SK-N-SH treated with all-trans-retinoic acid at 6 μM for 48 hours (cell line): ENCODE measurements at regions not wholly inside any gene's neighbourhood (a gene's known extent, or its start where the extent isn't known, plus 50 kb on each side); places are given as distances from the start of the nearest gene placed in this dataset.
"Not testable (repeated sequence)": the region's sequence is repeated elsewhere in the genome, so short reads cannot be mapped to it uniquely, and the experiment has no call there.

ENCODE experiments used
- ATAC-seq: fragments of 200-7000 bp; cut with Tn5 transposase; 3 replicates; pipeline ENCODE4 v1.9.1; 2020; ENCODE audit warnings: mild to moderate bottlenecking, moderate library complexity
- ARNTL ChIP-seq: fragments of 450-650 bp; formaldehyde crosslinking; IDR thresholded peaks from 2 replicates; pipeline ENCODE4 v1.5.0; 2020; ENCODE audit warnings: low read depth, mild to moderate bottlenecking, moderate library complexity, borderline replicate concordance
- BACH2 ChIP-seq: fragments of 250-450 bp; sonication (Bioruptor Pico); IDR thresholded peaks from 2 replicates; pipeline ENCODE4 v1.9.0; 2021; ENCODE audit warnings: mild to moderate bottlenecking, borderline replicate concordance
- CSDC2 ChIP-seq: fragments of 250-450 bp; sonication (Bioruptor Pico); IDR thresholded peaks from 2 replicates; pipeline ENCODE4 v1.5.0; 2020; ENCODE audit warnings: mild to moderate bottlenecking, moderate library complexity
- GLIS3 ChIP-seq: fragments of 250-450 bp; sonication (Bioruptor Pico); IDR thresholded peaks from 2 replicates; pipeline ENCODE4 v1.5.0; 2020; ENCODE audit warnings: mild to moderate bottlenecking, moderate library complexity
- ISL1 ChIP-seq: fragments of 250-450 bp; sonication (Bioruptor Pico); IDR thresholded peaks from 2 replicates; pipeline ENCODE4 v2.1.2; 2022; ENCODE audit warnings: mild to moderate bottlenecking, moderate library complexity
- OSR1 ChIP-seq: fragments of 250-450 bp; sonication (Bioruptor Pico); IDR thresholded peaks from 2 replicates; pipeline ENCODE4 v1.8.0; 2022; ENCODE audit warnings: moderate library complexity, mild to moderate bottlenecking, inconsistent platforms
- POU6F1 ChIP-seq: fragments of 250-450 bp; sonication (Bioruptor Pico); IDR thresholded peaks from 2 replicates; pipeline ENCODE4 v1.8.0; 2021; ENCODE audit warnings: low read depth, mild to moderate bottlenecking, moderate library complexity, borderline replicate concordance
- PPARA ChIP-seq: fragments of 250-450 bp; sonication (Bioruptor Pico); IDR thresholded peaks from 2 replicates; pipeline ENCODE4 v1.5.0; 2020; ENCODE audit warnings: mild to moderate bottlenecking, borderline replicate concordance
- SNAI2 ChIP-seq: fragments of 250-450 bp; sonication (Bioruptor Pico); IDR thresholded peaks from 2 replicates; pipeline ENCODE4 v1.5.0; 2020; ENCODE audit warnings: mild to moderate bottlenecking, moderate library complexity
- TCF4 ChIP-seq: fragments of 250-450 bp; sonication (Bioruptor Pico); IDR thresholded peaks from 2 replicates; pipeline ENCODE4 v1.8.0; 2021; ENCODE audit warnings: mild to moderate bottlenecking, moderate library complexity, borderline replicate concordance
- TOX ChIP-seq: fragments of 250-450 bp; sonication (Bioruptor Pico); IDR thresholded peaks from 2 replicates; pipeline ENCODE4 v1.8.0; 2021; ENCODE audit warnings: mild to moderate bottlenecking, moderate library complexity, borderline replicate concordance
- TSHZ2 ChIP-seq: fragments of 250-450 bp; sonication (Bioruptor Pico); IDR thresholded peaks from 2 replicates; pipeline ENCODE4 v1.5.0; 2020; ENCODE audit warnings: mild to moderate bottlenecking, moderate library complexity
- ZC3H10 ChIP-seq: fragments of 250-450 bp; sonication (Bioruptor Pico); IDR thresholded peaks from 2 replicates; pipeline ENCODE4 v1.5.1; 2021; ENCODE audit warnings: mild to moderate bottlenecking, moderate library complexity
- ZFP3 ChIP-seq: fragments of 250-450 bp; sonication (Bioruptor Pico); IDR thresholded peaks from 2 replicates; pipeline ENCODE4 v1.5.0; 2020; ENCODE audit warnings: mild to moderate bottlenecking, moderate library complexity
- ZFP30 ChIP-seq: fragments of 450-650 bp; formaldehyde crosslinking; IDR thresholded peaks from 2 replicates; pipeline ENCODE4 v1.5.0; 2022; ENCODE audit warnings: mild to moderate bottlenecking, moderate library complexity
- ZNF565 ChIP-seq: fragments of 450-650 bp; formaldehyde crosslinking; conservative IDR thresholded peaks from 2 replicates; pipeline ENCODE4 v1.5.0; 2020; ENCODE audit warnings: low read depth, mild to moderate bottlenecking, moderate library complexity
- ZNF70 ChIP-seq: fragments of 450-650 bp; formaldehyde crosslinking; IDR thresholded peaks from 2 replicates; pipeline ENCODE4 v1.5.0; 2020; ENCODE audit warnings: mild to moderate bottlenecking, moderate library complexity
- ZNF8 ChIP-seq: fragments of 450-650 bp; formaldehyde crosslinking; IDR thresholded peaks from 2 replicates; pipeline ENCODE4 v1.5.0; 2020; ENCODE audit warnings: mild to moderate bottlenecking, moderate library complexity
- TF ChIP-seq, protein P1 (sequence below): fragments of 250-450 bp; sonication (Bioruptor Pico); IDR thresholded peaks from 2 replicates; pipeline ENCODE4 v1.5.1; 2021; ENCODE audit warnings: mild to moderate bottlenecking, moderate library complexity
- TF ChIP-seq, protein P2 (sequence below): fragments of 250-450 bp; sonication (Bioruptor Pico); IDR thresholded peaks from 2 replicates; pipeline ENCODE4 v1.8.0; 2020; ENCODE audit warnings: mild to moderate bottlenecking, moderate library complexity, borderline replicate concordance

DNA sequence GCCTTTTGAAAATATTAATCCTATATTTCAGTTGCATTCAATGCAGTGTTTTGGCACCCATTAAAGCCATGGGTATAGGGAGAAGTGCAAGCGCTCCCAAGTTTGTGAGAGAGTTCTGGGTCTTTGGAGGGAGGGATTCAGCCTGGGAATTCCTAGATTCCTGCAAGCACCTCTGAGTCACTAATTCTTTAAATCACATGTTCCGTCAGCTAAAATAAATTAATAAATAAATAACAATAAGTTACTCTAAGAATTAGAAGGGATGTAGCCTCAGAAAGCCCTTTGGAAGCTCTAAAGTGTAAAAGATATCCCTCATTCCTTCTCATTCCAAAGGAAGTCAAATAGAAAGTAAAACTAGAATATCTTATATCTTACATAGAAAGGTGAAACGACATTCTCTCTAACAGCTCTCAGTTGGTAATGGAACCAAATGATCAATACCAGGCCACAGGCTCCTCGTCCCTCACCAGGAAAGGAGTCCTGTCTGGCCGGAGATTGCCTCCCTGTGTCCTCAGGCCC lies 222.4 kb upstream of the RBBP8 start (continued):
- TF ChIP-seq CSDC2 (CRISPR knock-in tag): no peak
- TF ChIP-seq SNAI2: no peak
- TF ChIP-seq ZNF70: no peak
- no peak for TF ChIP-seq ARNTL
- no peak for TF ChIP-seq POU6F1 (CRISPR knock-in tag)
- no peak for TF ChIP-seq GLIS3
- no peak for TF ChIP-seq ZNF565 (CRISPR knock-in tag)

GRCh38 chr18:22711192-22711685 lies 221.9 kb upstream of the RBBP8 start:
- ATAC-seq: peak; percentile 90
- TF ChIP-seq TCF4 (CRISPR knock-in tag) (no peak), CSDC2 (CRISPR knock-in tag) (no peak), GLIS3 (no peak), PPARA (CRISPR knock-in tag) (no peak), TOX (CRISPR knock-in tag) (no peak), BACH2 (no peak), POU6F1 (CRISPR knock-in tag) (no peak), SNAI2 (no peak), TSHZ2 (no peak), OSR1 (no peak), ZFP3 (CRISPR knock-in tag) (no peak), ARNTL (no peak), ZFP30 (CRISPR knock-in tag) (no peak), ZNF8 (CRISPR knock-in tag) (no peak)
- TF ChIP-seq, protein P1, sequence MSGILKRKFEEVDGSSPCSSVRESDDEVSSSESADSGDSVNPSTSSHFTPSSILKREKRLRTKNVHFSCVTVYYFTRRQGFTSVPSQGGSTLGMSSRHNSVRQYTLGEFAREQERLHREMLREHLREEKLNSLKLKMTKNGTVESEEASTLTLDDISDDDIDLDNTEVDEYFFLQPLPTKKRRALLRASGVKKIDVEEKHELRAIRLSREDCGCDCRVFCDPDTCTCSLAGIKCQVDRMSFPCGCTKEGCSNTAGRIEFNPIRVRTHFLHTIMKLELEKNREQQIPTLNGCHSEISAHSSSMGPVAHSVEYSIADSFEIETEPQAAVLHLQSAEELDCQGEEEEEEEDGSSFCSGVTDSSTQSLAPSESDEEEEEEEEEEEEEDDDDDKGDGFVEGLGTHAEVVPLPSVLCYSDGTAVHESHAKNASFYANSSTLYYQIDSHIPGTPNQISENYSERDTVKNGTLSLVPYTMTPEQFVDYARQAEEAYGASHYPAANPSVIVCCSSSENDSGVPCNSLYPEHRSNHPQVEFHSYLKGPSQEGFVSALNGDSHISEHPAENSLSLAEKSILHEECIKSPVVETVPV (CRISPR knock-in tag): no peak
- TF ChIP-seq, protein P2, sequence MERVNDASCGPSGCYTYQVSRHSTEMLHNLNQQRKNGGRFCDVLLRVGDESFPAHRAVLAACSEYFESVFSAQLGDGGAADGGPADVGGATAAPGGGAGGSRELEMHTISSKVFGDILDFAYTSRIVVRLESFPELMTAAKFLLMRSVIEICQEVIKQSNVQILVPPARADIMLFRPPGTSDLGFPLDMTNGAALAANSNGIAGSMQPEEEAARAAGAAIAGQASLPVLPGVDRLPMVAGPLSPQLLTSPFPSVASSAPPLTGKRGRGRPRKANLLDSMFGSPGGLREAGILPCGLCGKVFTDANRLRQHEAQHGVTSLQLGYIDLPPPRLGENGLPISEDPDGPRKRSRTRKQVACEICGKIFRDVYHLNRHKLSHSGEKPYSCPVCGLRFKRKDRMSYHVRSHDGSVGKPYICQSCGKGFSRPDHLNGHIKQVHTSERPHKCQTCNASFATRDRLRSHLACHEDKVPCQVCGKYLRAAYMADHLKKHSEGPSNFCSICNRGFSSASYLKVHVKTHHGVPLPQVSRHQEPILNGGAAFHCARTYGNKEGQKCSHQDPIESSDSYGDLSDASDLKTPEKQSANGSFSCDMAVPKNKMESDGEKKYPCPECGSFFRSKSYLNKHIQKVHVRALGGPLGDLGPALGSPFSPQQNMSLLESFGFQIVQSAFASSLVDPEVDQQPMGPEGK: no peak

DNA sequence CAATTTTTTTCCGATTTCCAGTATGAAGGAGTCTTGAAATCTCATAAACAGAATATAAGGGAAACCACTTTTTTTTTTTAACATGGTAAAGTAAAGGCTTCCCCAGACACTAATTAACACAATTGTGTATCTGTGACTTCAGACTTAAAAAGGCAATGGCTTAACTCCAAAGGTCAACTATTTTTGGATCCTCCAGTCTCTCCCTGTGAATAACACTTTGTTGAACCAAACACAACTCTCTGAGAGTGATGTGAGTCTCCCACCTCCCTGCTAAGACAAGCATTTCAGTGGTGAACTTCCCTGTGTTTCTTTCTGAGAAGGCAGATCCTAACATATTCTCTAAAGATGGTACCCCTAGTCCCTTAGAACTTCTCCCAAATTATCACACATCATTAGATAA lies 219.6 kb upstream of the RBBP8 start:
- ATAC-seq: no peak
- TF ChIP-seq PPARA (CRISPR knock-in tag) (no peak), ZNF8 (CRISPR knock-in tag) (no peak), TOX (CRISPR knock-in tag) (no peak), ISL1 (CRISPR knock-in tag) (no peak), ZC3H10 (CRISPR knock-in tag) (no peak), TSHZ2 (no peak), ZFP30 (CRISPR knock-in tag) (no peak), SNAI2 (no peak)
- TF ChIP-seq, protein P2: no peak
- TF ChIP-seq, protein P1 (CRISPR knock-in tag): no peak
- TF ChIP-seq, all 23 proteins: peak for 0

DNA sequence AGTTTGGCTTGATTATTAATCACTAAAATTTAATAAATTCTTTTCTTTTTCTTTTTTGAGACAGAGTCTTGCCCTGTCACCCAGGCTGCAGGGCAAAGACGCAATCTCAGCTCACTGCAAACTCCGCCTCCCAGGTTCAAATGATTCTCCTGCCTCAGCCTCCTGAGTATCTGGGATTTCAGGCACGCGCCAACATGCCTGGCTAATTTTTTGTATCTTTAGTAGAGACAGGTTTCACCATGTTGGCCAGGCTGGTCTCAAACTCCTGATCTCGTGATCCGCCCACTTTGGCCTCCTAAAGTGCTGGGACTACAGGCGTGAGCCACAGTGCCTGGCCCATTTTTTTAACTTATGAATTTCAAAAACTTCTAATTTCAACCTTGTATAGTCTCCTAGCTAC lies 215.6 kb upstream of the RBBP8 start:
- ATAC-seq: not testable (repeated sequence)
